GM23338 (cell line): ENCODE measurements at regions not wholly inside any gene's neighbourhood (a gene's known extent, or its start where the extent isn't known, plus 50 kb on each side); places are given as distances from the start of the nearest gene placed in this dataset.

Experiments
- ATAC-seq: fragments of 200-7000 bp; cut with Tn5 transposase; 3 replicates; pipeline ENCODE4 v1.9.1; 2020
- DNase-seq: peaks from one replicate; pipeline ENCODE4 v3.0.0-alpha.2; 2015; ENCODE audit warnings: low spot score
- H2AFZ ChIP-seq: fragments of 200-600 bp; sonication (generic); 2 replicates; pipeline ENCODE4 v1.8.0; 2016; ENCODE audit warnings: antibody characterized with exemption, mild to moderate bottlenecking, moderate library complexity
- H3F3A ChIP-seq: fragments of 200-600 bp; sonication (generic); replicated peaks from 2 replicates; pipeline ENCODE4 v1.8.0; 2017; ENCODE audit warnings: antibody characterized with exemption, mixed run types, low read depth
- H3K27ac ChIP-seq: fragments of 200-600 bp; sonication (generic); 2 replicates; pipeline ENCODE4 v1.6.1; 2016; ENCODE audit warnings: low read depth
- H3K27me3 ChIP-seq: fragments of 200-600 bp; sonication (generic); 2 replicates; pipeline ENCODE4 v1.8.0; 2016; ENCODE audit warnings: mild to moderate bottlenecking, mixed run types, moderate library complexity; ENCODE audit not compliant: insufficient read depth
- H3K36me3 ChIP-seq: fragments of 200-600 bp; sonication (generic); 2 replicates; pipeline ENCODE4 v1.8.0; 2016; ENCODE audit warnings: mild to moderate bottlenecking; ENCODE audit not compliant: insufficient read depth
- H3K4me1 ChIP-seq: fragments of 200-600 bp; sonication (generic); 2 replicates; pipeline ENCODE4 v1.8.0; 2016; ENCODE audit warnings: mild to moderate bottlenecking, moderate library complexity; ENCODE audit not compliant: insufficient read depth
- H3K4me2 ChIP-seq: fragments of 200-600 bp; sonication (generic); 2 replicates; pipeline ENCODE4 v1.7.1; 2017; ENCODE audit warnings: mixed run types
- H3K4me3 ChIP-seq: fragments of 200-600 bp; sonication (generic); 2 replicates; pipeline ENCODE4 v1.6.1; 2016; ENCODE audit warnings: mixed run types
- H3K79me2 ChIP-seq: fragments of 200-600 bp; sonication (generic); replicated peaks from 2 replicates; pipeline ENCODE4 v1.8.0; 2017; ENCODE audit warnings: mild to moderate bottlenecking; ENCODE audit not compliant: insufficient read depth
- H3K9me2 ChIP-seq: fragments of 200-600 bp; sonication (generic); 2 replicates; pipeline ENCODE4 v1.8.0; 2017; ENCODE audit not compliant: insufficient read depth
- H4K20me1 ChIP-seq: fragments of 200-600 bp; sonication (generic); replicated peaks from 2 replicates; pipeline ENCODE4 v1.8.0; 2017; ENCODE audit warnings: mild to moderate bottlenecking; ENCODE audit not compliant: insufficient read depth
- H3K27ac Mint-ChIP-seq: 2 replicates; pipeline ENCODE4 v1.8.0; 2020; ENCODE audit warnings: inconsistent platforms, mild to moderate bottlenecking, moderate library complexity, mixed read lengths
- H3K27me3 Mint-ChIP-seq: 3 replicates; pipeline ENCODE4 v1.8.0; 2022; ENCODE audit warnings: low read depth, mild to moderate bottlenecking, moderate library complexity, mixed read lengths, inconsistent platforms; ENCODE audit not compliant: insufficient read depth, poor library complexity
- H3K36me3 Mint-ChIP-seq: 3 replicates; pipeline ENCODE4 v1.8.0; 2021; ENCODE audit warnings: low read depth, mild to moderate bottlenecking, inconsistent platforms, moderate library complexity, mixed read lengths
- H3K4me1 Mint-ChIP-seq: 3 replicates; pipeline ENCODE4 v1.8.0; 2020; ENCODE audit warnings: mild to moderate bottlenecking, inconsistent platforms, mixed read lengths
- H3K4me3 Mint-ChIP-seq: 3 replicates; pipeline ENCODE4 v1.8.0; 2021; ENCODE audit warnings: moderate library complexity, mild to moderate bottlenecking, inconsistent platforms, mixed read lengths
- H3K9me3 Mint-ChIP-seq: 3 replicates; pipeline ENCODE4 v1.8.0; 2020; ENCODE audit warnings: moderate library complexity, mild to moderate bottlenecking, inconsistent platforms, mixed read lengths
- CREB1 ChIP-seq: fragments of 250-450 bp; sonication (Bioruptor Pico); IDR thresholded peaks from 2 replicates; pipeline ENCODE4 v1.5.0; 2020; ENCODE audit warnings: low read depth, mild to moderate bottlenecking, moderate library complexity
- EZH2 ChIP-seq: fragments of 200-600 bp; sonication (generic); IDR thresholded peaks from one replicate; pipeline ENCODE4 v1.8.0; 2017; ENCODE audit warnings: antibody characterized with exemption, mild to moderate bottlenecking, low read depth; ENCODE audit not compliant: unreplicated experiment
- JUNB ChIP-seq: IDR thresholded peaks from one replicate; pipeline ENCODE4 v1.6.1; 2016; ENCODE audit warnings: antibody characterized with exemption; ENCODE audit not compliant: unreplicated experiment
- ZNF114 ChIP-seq: fragments of 250-450 bp; sonication (Bioruptor Pico); IDR thresholded peaks from 2 replicates; pipeline ENCODE4 v1.5.0; 2020; ENCODE audit warnings: mild to moderate bottlenecking, moderate library complexity
- ZNF331 ChIP-seq: fragments of 250-450 bp; sonication (Bioruptor Pico); IDR thresholded peaks from 2 replicates; pipeline ENCODE4 v1.5.0; 2020; ENCODE audit warnings: low read depth, mild to moderate bottlenecking, moderate library complexity
- TF ChIP-seq, protein P1 (sequence below): fragments of 250-450 bp; sonication (Bioruptor Pico); IDR thresholded peaks from 2 replicates; pipeline ENCODE4 v1.5.0; 2020; ENCODE audit warnings: mild to moderate bottlenecking, moderate library complexity
- TF ChIP-seq, protein P2 (sequence below), 2 experiments: fragments of 200-600 bp in 1 of 2; sonication (generic) in 1 of 2; conservative IDR thresholded peaks; 2 replicates each; pipeline versions ENCODE4 v1.5.1 to v1.6.1; 2016 to 2017; ENCODE audit warnings: antibody characterized with exemption in 2 of 2, low read depth in 2 of 2, mild to moderate bottlenecking in 2 of 2, moderate library complexity in 1 of 2
- TF ChIP-seq, protein P3 (sequence below): IDR thresholded peaks from one replicate; pipeline ENCODE4 v1.6.1; 2018; ENCODE audit warnings: antibody characterized with exemption; ENCODE audit not compliant: unreplicated experiment

GRCh38 chr18:13984080-13984479 is 68.7 kb upstream of the MC2R start (continued):
- TF ChIP-seq, protein P1, sequence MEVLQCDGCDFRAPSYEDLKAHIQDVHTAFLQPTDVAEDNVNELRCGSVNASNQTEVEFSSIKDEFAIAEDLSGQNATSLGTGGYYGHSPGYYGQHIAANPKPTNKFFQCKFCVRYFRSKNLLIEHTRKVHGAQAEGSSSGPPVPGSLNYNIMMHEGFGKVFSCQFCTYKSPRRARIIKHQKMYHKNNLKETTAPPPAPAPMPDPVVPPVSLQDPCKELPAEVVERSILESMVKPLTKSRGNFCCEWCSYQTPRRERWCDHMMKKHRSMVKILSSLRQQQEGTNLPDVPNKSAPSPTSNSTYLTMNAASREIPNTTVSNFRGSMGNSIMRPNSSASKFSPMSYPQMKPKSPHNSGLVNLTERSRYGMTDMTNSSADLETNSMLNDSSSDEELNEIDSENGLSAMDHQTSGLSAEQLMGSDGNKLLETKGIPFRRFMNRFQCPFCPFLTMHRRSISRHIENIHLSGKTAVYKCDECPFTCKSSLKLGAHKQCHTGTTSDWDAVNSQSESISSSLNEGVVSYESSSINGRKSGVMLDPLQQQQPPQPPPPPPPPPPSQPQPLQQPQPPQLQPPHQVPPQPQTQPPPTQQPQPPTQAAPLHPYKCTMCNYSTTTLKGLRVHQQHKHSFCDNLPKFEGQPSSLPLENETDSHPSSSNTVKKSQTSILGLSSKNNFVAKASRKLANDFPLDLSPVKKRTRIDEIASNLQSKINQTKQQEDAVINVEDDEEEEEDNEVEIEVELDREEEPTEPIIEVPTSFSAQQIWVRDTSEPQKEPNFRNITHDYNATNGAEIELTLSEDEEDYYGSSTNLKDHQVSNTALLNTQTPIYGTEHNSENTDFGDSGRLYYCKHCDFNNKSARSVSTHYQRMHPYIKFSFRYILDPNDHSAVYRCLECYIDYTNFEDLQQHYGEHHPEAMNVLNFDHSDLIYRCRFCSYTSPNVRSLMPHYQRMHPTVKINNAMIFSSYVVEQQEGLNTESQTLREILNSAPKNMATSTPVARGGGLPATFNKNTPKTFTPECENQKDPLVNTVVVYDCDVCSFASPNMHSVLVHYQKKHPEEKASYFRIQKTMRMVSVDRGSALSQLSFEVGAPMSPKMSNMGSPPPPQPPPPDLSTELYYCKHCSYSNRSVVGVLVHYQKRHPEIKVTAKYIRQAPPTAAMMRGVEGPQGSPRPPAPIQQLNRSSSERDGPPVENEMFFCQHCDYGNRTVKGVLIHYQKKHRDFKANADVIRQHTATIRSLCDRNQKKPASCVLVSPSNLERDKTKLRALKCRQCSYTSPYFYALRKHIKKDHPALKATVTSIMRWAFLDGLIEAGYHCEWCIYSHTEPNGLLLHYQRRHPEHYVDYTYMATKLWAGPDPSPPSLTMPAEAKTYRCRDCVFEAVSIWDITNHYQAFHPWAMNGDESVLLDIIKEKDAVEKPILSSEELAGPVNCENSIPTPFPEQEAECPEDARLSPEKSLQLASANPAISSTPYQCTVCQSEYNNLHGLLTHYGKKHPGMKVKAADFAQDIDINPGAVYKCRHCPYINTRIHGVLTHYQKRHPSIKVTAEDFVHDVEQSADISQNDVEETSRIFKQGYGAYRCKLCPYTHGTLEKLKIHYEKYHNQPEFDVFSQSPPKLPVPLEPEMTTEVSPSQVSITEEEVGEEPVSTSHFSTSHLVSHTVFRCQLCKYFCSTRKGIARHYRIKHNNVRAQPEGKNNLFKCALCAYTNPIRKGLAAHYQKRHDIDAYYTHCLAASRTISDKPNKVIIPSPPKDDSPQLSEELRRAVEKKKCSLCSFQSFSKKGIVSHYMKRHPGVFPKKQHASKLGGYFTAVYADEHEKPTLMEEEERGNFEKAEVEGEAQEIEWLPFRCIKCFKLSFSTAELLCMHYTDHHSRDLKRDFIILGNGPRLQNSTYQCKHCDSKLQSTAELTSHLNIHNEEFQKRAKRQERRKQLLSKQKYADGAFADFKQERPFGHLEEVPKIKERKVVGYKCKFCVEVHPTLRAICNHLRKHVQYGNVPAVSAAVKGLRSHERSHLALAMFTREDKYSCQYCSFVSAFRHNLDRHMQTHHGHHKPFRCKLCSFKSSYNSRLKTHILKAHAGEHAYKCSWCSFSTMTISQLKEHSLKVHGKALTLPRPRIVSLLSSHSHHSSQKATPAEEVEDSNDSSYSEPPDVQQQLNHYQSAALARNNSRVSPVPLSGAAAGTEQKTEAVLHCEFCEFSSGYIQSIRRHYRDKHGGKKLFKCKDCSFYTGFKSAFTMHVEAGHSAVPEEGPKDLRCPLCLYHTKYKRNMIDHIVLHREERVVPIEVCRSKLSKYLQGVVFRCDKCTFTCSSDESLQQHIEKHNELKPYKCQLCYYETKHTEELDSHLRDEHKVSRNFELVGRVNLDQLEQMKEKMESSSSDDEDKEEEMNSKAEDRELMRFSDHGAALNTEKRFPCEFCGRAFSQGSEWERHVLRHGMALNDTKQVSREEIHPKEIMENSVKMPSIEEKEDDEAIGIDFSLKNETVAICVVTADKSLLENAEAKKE: no peak
- TF ChIP-seq, protein P2, sequence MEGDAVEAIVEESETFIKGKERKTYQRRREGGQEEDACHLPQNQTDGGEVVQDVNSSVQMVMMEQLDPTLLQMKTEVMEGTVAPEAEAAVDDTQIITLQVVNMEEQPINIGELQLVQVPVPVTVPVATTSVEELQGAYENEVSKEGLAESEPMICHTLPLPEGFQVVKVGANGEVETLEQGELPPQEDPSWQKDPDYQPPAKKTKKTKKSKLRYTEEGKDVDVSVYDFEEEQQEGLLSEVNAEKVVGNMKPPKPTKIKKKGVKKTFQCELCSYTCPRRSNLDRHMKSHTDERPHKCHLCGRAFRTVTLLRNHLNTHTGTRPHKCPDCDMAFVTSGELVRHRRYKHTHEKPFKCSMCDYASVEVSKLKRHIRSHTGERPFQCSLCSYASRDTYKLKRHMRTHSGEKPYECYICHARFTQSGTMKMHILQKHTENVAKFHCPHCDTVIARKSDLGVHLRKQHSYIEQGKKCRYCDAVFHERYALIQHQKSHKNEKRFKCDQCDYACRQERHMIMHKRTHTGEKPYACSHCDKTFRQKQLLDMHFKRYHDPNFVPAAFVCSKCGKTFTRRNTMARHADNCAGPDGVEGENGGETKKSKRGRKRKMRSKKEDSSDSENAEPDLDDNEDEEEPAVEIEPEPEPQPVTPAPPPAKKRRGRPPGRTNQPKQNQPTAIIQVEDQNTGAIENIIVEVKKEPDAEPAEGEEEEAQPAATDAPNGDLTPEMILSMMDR (conservative IDR thresholded peaks at IDR 0.05; ENCODE audit: low read depth in 2 of 2): no peak
- TF ChIP-seq EZH2: no peak

DNA sequence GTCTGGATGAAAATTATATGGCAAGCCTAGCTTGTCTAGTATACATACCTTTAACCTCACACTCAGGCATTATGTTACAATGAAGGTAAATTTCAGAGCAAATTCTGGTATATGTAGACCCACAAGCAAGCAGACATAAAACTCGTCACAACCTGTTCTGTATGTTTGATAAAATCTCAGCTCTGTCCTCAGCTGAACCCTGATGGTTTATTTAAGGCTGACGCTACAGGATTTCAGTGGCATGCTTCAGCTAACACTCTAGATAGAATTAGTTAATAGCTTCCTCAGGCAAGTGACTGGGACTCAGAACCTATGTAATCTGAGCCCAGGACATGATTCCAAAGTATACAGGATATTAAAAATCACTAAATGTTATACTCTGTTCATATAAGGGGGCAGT is 68.2 kb upstream of the MC2R start:
- no peaks in the 10 kb centered on the region for H3K36me3 ChIP-seq
- no peak for DNase-seq
- no peak overlapping the region for H3K4me2 ChIP-seq
- no peaks in the 10 kb centered on the region for H3F3A ChIP-seq
- Mint-ChIP-seq H3K27me3 (peaks cover 2% of the 10 kb centered on the region), H3K4me1 (peaks cover 14% of the 10 kb centered on the region), H3K4me3 (no peak overlapping the region), H3K36me3 (peaks cover 13% of the 10 kb centered on the region; the same call in 2 of the 3 replicates), H3K27ac (no peak overlapping the region), H3K9me3 (peaks cover 13% of the 10 kb centered on the region)
- peaks cover 13% of the 10 kb centered on the region for H3K9me2 ChIP-seq
- no peaks in the 10 kb centered on the region for H3K79me2 ChIP-seq
- H2AFZ ChIP-seq: no peak overlapping the region
- no peaks in the 10 kb centered on the region for H4K20me1 ChIP-seq
- H3K4me3 ChIP-seq: no peak overlapping the region
- TF ChIP-seq, protein P3, sequence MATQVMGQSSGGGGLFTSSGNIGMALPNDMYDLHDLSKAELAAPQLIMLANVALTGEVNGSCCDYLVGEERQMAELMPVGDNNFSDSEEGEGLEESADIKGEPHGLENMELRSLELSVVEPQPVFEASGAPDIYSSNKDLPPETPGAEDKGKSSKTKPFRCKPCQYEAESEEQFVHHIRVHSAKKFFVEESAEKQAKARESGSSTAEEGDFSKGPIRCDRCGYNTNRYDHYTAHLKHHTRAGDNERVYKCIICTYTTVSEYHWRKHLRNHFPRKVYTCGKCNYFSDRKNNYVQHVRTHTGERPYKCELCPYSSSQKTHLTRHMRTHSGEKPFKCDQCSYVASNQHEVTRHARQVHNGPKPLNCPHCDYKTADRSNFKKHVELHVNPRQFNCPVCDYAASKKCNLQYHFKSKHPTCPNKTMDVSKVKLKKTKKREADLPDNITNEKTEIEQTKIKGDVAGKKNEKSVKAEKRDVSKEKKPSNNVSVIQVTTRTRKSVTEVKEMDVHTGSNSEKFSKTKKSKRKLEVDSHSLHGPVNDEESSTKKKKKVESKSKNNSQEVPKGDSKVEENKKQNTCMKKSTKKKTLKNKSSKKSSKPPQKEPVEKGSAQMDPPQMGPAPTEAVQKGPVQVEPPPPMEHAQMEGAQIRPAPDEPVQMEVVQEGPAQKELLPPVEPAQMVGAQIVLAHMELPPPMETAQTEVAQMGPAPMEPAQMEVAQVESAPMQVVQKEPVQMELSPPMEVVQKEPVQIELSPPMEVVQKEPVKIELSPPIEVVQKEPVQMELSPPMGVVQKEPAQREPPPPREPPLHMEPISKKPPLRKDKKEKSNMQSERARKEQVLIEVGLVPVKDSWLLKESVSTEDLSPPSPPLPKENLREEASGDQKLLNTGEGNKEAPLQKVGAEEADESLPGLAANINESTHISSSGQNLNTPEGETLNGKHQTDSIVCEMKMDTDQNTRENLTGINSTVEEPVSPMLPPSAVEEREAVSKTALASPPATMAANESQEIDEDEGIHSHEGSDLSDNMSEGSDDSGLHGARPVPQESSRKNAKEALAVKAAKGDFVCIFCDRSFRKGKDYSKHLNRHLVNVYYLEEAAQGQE: no peak
- TF ChIP-seq, protein P2 (conservative IDR thresholded peaks at IDR 0.05; ENCODE audit: low read depth in 2 of 2): no peak
- no peak for TF ChIP-seq JUNB
- no peak for TF ChIP-seq ZNF331 (CRISPR knock-in tag)
- no peak for TF ChIP-seq ZNF114 (CRISPR knock-in tag)
- no peak for TF ChIP-seq CREB1 (CRISPR knock-in tag)
- no peak for TF ChIP-seq EZH2
- H3K4me1 ChIP-seq: peaks cover 10% of the 10 kb centered on the region
- no peak overlapping the region for H3K27ac ChIP-seq
- no peak for ATAC-seq
- no peaks in the 10 kb centered on the region for H3K27me3 ChIP-seq
